CD4-positive, CD25-positive, alpha-beta regulatory T cell (primary cell): ENCODE measurements at regions not wholly inside any gene's neighbourhood (a gene's known extent, or its start where the extent isn't known, plus 50 kb on each side); places are given as distances from the start of the nearest gene placed in this dataset.
A peak's percentile ranks its signal among the peaks of the same experiment; 100 is the strongest.

Experiments used
- ATAC-seq, 2 donors: fragments of 150-1000 bp; cut with Tn5 transposase; one replicate each; pipeline ENCODE4 v1.10.0; 2021; ENCODE audit warnings: low read depth in 2 of 2, moderate number of reproducible peaks in 2 of 2, moderate library complexity in 1 of 2
- DNase-seq, 3 donors: peaks; one replicate each; pipeline versions ENCODE4 v3.0.0 to v3.0.0-alpha.2; 2012 to 2022; ENCODE audit warnings: mixed read lengths in 1 of 3
- H3K27ac ChIP-seq: one replicate; pipeline ENCODE4 v1.7.0; 2013; ENCODE audit warnings: mild to moderate bottlenecking, low read length; ENCODE audit not compliant: insufficient read depth, poor library complexity, severe bottlenecking
- H3K27me3 ChIP-seq: one replicate; pipeline ENCODE4 v1.7.0; 2013; ENCODE audit warnings: low read length; ENCODE audit not compliant: control insufficient read depth, insufficient read depth
- H3K36me3 ChIP-seq: one replicate; pipeline ENCODE4 v1.7.0; 2013; ENCODE audit warnings: mild to moderate bottlenecking, low read length, moderate library complexity; ENCODE audit not compliant: control insufficient read depth, insufficient read depth
- H3K4me1 ChIP-seq: 2 replicates; pipeline ENCODE4 v1.7.0; 2013; ENCODE audit warnings: mild to moderate bottlenecking, low read length; ENCODE audit not compliant: insufficient read depth, control insufficient read depth, poor library complexity, severe bottlenecking
- H3K4me3 ChIP-seq: one replicate; pipeline ENCODE4 v1.7.0; 2013; ENCODE audit warnings: low read depth, mild to moderate bottlenecking, low read length, moderate library complexity
- H3K9me3 ChIP-seq, 2 experiments: 1 replicate in 1 of 2; 2 replicates in 1 of 2; pipeline ENCODE4 v1.7.0; 2013; ENCODE audit warnings: low read length in 2 of 2, mild to moderate bottlenecking in 1 of 2, moderate library complexity in 1 of 2; ENCODE audit not compliant: control insufficient read depth in 2 of 2
- H3K27ac Mint-ChIP-seq, 3 donors: one replicate each; pipeline ENCODE4 v1.8.0; 2020 to 2022; ENCODE audit warnings: mild to moderate bottlenecking in 3 of 3, mixed read lengths in 3 of 3, moderate library complexity in 2 of 3
- H3K27me3 Mint-ChIP-seq: one replicate; pipeline ENCODE4 v1.8.0; 2022; ENCODE audit warnings: mild to moderate bottlenecking, mixed read lengths
- H3K36me3 Mint-ChIP-seq: one replicate; pipeline ENCODE4 v1.8.0; 2020; ENCODE audit warnings: mixed read lengths
- H3K4me1 Mint-ChIP-seq, 4 donors: one replicate each; pipeline ENCODE4 v1.8.0; 2020 to 2022; ENCODE audit warnings: mixed read lengths in 4 of 4, mild to moderate bottlenecking in 1 of 4
- H3K4me3 Mint-ChIP-seq, 4 donors: one replicate each; pipeline ENCODE4 v1.8.0; 2020 to 2022; ENCODE audit warnings: mild to moderate bottlenecking in 4 of 4, mixed read lengths in 4 of 4, moderate library complexity in 3 of 4
- H3K9me3 Mint-ChIP-seq, 7 donors: one replicate each; pipeline ENCODE4 v1.8.0; 2020 to 2022; ENCODE audit warnings: mixed read lengths in 7 of 7, mild to moderate bottlenecking in 3 of 7, moderate library complexity in 2 of 7

- Mint-ChIP-seq H3K4me3 (no peak overlapping the region), H3K27me3 (no peaks in the 10 kb centered on the region), H3K27ac (no peak overlapping the region), H3K9me3 (peaks cover 0 to 8% (median 0%) of the 10 kb centered on the region in 7 donors), H3K36me3 (no peaks in the 10 kb centered on the region), H3K4me1 (no peaks in the 10 kb centered on the region)
- ATAC-seq (no peak), DNase-seq (no peak)
- Histone ChIP-seq H3K27me3 (no peaks in the 10 kb centered on the region), H3K4me3 (no peak overlapping the region), H3K9me3 (no peaks in the 10 kb centered on the region), H3K36me3 (no peaks in the 10 kb centered on the region), H3K4me1 (no peaks in the 10 kb centered on the region), H3K27ac (no peak overlapping the region)
Observed at GRCh38 chr5:113817683-113818082, 304.2 kb downstream of the YTHDC2 start.

- Histone ChIP-seq H3K27ac (no peak overlapping the region), H3K4me3 (no peak overlapping the region), H3K9me3 (no peaks in the 10 kb centered on the region), H3K36me3 (no peaks in the 10 kb centered on the region), H3K4me1 (no peaks in the 10 kb centered on the region), H3K27me3 (no peaks in the 10 kb centered on the region)
- H3K4me1 Mint-ChIP-seq, result no peaks in the 10 kb centered on the region
- peaks cover 0 to 16% (median 5%) of the 10 kb centered on the region in 7 donors for H3K9me3 Mint-ChIP-seq
- no peaks in the 10 kb centered on the region for H3K27me3 Mint-ChIP-seq
- no peak overlapping the region for H3K4me3 Mint-ChIP-seq
- ATAC-seq (no peak), DNase-seq (no peak)
- no peaks in the 10 kb centered on the region for H3K36me3 Mint-ChIP-seq
- peak overlapping the region in 1 of 3 donors; percentile 66 for H3K27ac Mint-ChIP-seq
Observed at GRCh38 chr5:113823696-113824095, 310.2 kb downstream of the YTHDC2 start.

- no peak overlapping the region for H3K4me3 ChIP-seq
- Mint-ChIP-seq H3K36me3 (no peaks in the 10 kb centered on the region), H3K27ac (no peak overlapping the region), H3K9me3 (peaks cover 0 to 18% (median 5%) of the 10 kb centered on the region in 7 donors), H3K4me1 (no peaks in the 10 kb centered on the region), H3K4me3 (no peak overlapping the region), H3K27me3 (no peaks in the 10 kb centered on the region)
- no peaks in the 10 kb centered on the region for H3K4me1 ChIP-seq
- H3K27me3 ChIP-seq, result no peaks in the 10 kb centered on the region
- no peaks in the 10 kb centered on the region for H3K36me3 ChIP-seq
- ATAC-seq (no peak), DNase-seq (no peak)
- H3K27ac ChIP-seq, result no peak overlapping the region
- no peaks in the 10 kb centered on the region for H3K9me3 ChIP-seq
Observed at GRCh38 chr5:113824307-113824706, 310.8 kb downstream of the YTHDC2 start.

- ATAC-seq (no peak), DNase-seq (no peak)
- Histone ChIP-seq H3K27me3 (no peaks in the 10 kb centered on the region), H3K4me1 (no peaks in the 10 kb centered on the region), H3K9me3 (no peaks in the 10 kb centered on the region), H3K36me3 (no peaks in the 10 kb centered on the region), H3K4me3 (no peak overlapping the region), H3K27ac (no peak overlapping the region)
- no peaks in the 10 kb centered on the region for H3K36me3 Mint-ChIP-seq
- no peaks in the 10 kb centered on the region for H3K27me3 Mint-ChIP-seq
- H3K4me3 Mint-ChIP-seq, result no peak overlapping the region
- no peak overlapping the region for H3K27ac Mint-ChIP-seq
- H3K9me3 Mint-ChIP-seq, result peaks cover 0 to 18% (median 4%) of the 10 kb centered on the region in 7 donors
- no peaks in the 10 kb centered on the region for H3K4me1 Mint-ChIP-seq
Observed at GRCh38 chr5:113825176-113825575, 311.7 kb downstream of the YTHDC2 start.

GRCh38 chr5:113846941-113847340 is 333.4 kb downstream of the YTHDC2 start:
- H3K27me3 Mint-ChIP-seq, result no peaks in the 10 kb centered on the region
- Histone ChIP-seq H3K9me3 (no peaks in the 10 kb centered on the region), H3K27ac (no peak overlapping the region), H3K27me3 (no peaks in the 10 kb centered on the region), H3K4me3 (no peak overlapping the region), H3K4me1 (no peaks in the 10 kb centered on the region), H3K36me3 (no peaks in the 10 kb centered on the region)
- ATAC-seq (no peak), DNase-seq (no peak)
- no peak overlapping the region for H3K27ac Mint-ChIP-seq
- no peaks in the 10 kb centered on the region for H3K4me1 Mint-ChIP-seq
- H3K9me3 Mint-ChIP-seq, result peaks cover 0 to 5% (median 3%) of the 10 kb centered on the region in 7 donors
- no peaks in the 10 kb centered on the region for H3K36me3 Mint-ChIP-seq
- H3K4me3 Mint-ChIP-seq, result no peak overlapping the region

- ATAC-seq (no peak), DNase-seq (no peak)
- H3K36me3 ChIP-seq, result no peaks in the 10 kb centered on the region
- Mint-ChIP-seq H3K27me3 (no peaks in the 10 kb centered on the region), H3K36me3 (no peaks in the 10 kb centered on the region), H3K27ac (no peak overlapping the region), H3K9me3 (peaks cover 0 to 13% (median 2%) of the 10 kb centered on the region in 7 donors), H3K4me1 (no peaks in the 10 kb centered on the region), H3K4me3 (no peak overlapping the region)
- peaks cover 0 to 3% of the 10 kb centered on the region in 2 experiments for H3K9me3 ChIP-seq
- no peak overlapping the region for H3K27ac ChIP-seq
- H3K4me3 ChIP-seq, result no peak overlapping the region
- no peaks in the 10 kb centered on the region for H3K4me1 ChIP-seq
- H3K27me3 ChIP-seq, result no peaks in the 10 kb centered on the region
Observed at GRCh38 chr5:113864437-113864836, 350.9 kb downstream of the YTHDC2 start.

- H3K4me1 Mint-ChIP-seq, result no peaks in the 10 kb centered on the region
- no peak overlapping the region for H3K27ac ChIP-seq
- H3K4me3 ChIP-seq, result no peak overlapping the region
- H3K27me3 ChIP-seq, result no peaks in the 10 kb centered on the region
- no peaks in the 10 kb centered on the region for H3K4me1 ChIP-seq
- no peak overlapping the region for H3K27ac Mint-ChIP-seq
- no peaks in the 10 kb centered on the region for H3K36me3 Mint-ChIP-seq
- ATAC-seq (no peak), DNase-seq (no peak)
- no peaks in the 10 kb centered on the region for H3K27me3 Mint-ChIP-seq
- no peaks in the 10 kb centered on the region for H3K36me3 ChIP-seq
- H3K9me3 Mint-ChIP-seq, result peaks cover 0 to 24% (median 4%) of the 10 kb centered on the region in 7 donors
- peaks cover 0 to 3% of the 10 kb centered on the region in 2 experiments for H3K9me3 ChIP-seq
- H3K4me3 Mint-ChIP-seq, result no peak overlapping the region
Observed at GRCh38 chr5:113866763-113867162, 353.3 kb downstream of the YTHDC2 start.

GRCh38 chr5:113869611-113870010 is 356.1 kb downstream of the YTHDC2 start:
- Histone ChIP-seq H3K27ac (no peak overlapping the region), H3K4me1 (no peaks in the 10 kb centered on the region), H3K4me3 (no peak overlapping the region), H3K27me3 (no peaks in the 10 kb centered on the region), H3K9me3 (peaks cover 0 to 3% of the 10 kb centered on the region in 2 experiments), H3K36me3 (no peaks in the 10 kb centered on the region)
- Mint-ChIP-seq H3K27ac (no peak overlapping the region), H3K4me1 (no peaks in the 10 kb centered on the region), H3K4me3 (no peak overlapping the region), H3K9me3 (peaks cover 0 to 24% (median 5%) of the 10 kb centered on the region in 7 donors), H3K27me3 (no peaks in the 10 kb centered on the region), H3K36me3 (no peaks in the 10 kb centered on the region)
- no peak for DNase-seq
- ATAC-seq, result no peak
